NCI-H345 (cell line): ENCODE measurements at regions not wholly inside any gene's neighbourhood (a gene's known extent, or its start where the extent isn't known, plus 50 kb on each side); places are given as distances from the start of the nearest gene placed in this dataset.
"Not testable (repeated sequence)": the region's sequence is repeated elsewhere in the genome, so short reads cannot be mapped to it uniquely, and the experiment has no call there.

ENCODE experiments used
- DNase-seq: peaks from one replicate; lab custom pipeline; 2025; lab: John Stamatoyannopoulos, UW

DNA sequence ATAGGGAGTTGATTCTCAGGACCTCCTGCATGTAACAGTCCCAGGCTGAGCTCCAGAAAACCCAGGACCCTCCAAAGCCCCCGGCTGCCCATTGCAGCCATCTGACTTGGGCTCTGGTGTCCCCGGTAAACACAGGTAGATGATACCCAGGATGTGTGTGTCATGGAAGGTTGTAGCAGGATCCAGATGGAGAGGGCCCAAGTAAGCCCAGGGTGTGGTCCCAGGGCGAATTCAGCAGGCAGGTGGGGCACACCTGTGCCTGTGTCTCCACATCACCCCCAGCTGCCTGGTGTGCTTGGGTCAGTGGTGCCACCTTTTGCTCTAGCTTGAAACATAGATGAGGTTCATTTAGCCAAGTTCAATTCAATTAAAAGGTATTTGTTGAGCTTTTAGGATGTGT lies 524.1 kb downstream of the GLRX3 start:
- DNase-seq = no peak

GRCh38 chr10:130661419-130661818 lies 525.2 kb downstream of the GLRX3 start:
- no peak for DNase-seq

- DNase-seq = no peak
These were observed 526.6 kb downstream of the GLRX3 start for GRCh38 chr10:130662775-130663174.

DNA sequence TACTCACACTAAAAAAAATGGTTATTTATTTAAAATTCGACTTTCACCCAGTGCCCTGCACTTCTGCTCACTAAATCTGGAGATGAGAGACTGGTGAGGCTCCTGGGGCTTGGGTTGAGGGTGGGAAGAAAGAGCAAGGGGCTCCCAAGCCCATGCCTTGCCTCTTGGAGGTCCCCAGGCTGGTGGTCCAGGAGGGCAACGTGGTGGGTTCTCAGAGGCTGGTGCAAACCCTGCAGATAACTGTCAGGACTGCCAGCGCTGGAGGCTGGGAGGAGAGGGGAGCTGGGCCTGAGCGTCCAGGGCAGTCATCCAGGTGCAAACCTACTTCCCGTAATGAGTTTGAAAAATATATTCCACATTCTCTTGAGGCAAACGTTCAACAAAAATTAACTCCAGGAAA lies 528.3 kb downstream of the GLRX3 start:
- DNase-seq = no peak

DNA sequence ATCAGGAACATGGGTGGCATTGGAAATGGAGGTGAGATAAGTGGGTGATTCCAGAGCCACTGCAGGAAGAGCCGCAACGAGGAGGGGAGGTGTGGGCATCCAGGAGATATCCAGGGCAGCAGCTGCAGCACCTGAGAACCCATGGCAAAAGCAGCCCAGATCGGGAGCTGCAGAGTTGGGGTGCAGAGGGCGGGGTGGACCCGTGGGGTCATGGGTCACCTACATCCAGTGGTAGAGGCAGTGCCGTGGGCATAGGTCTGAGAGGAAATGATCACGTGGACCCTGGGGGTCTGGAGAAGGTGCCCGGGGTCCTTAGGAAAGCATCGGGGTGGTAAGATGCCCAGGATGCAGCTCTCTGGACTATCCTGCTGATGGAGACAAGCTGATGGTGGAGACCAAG lies 530.0 kb downstream of the GLRX3 start:
- no peak for DNase-seq

DNA sequence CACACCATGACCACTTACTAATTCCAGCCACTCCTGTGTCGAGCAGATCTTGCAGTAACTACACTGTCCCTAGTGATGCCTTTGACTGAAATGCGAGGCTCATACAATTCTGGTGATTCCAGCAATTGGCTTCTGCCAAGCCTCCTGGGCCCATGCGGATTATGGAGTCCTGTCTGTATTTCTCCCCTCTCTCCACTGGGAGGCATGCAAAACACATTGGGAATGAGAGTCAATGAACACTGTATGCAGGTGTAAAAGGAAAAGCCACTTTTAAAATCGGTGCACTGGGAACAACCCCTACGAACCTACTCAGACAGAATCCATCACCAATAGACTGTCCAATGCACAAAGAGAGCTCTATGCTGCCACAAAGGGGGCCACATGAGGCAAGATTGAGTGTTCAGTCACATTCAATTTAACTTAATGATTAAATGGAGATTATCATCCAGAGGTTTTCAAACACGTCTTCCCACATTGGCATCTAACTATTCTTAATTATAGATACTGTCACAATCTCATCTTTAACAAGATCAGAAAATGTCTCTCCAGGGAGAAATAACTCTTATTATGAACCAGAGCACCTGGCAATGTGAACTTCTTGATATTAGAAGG lies 550.6 kb downstream of the GLRX3 start:
- DNase-seq = peak; percentile 20

DNA sequence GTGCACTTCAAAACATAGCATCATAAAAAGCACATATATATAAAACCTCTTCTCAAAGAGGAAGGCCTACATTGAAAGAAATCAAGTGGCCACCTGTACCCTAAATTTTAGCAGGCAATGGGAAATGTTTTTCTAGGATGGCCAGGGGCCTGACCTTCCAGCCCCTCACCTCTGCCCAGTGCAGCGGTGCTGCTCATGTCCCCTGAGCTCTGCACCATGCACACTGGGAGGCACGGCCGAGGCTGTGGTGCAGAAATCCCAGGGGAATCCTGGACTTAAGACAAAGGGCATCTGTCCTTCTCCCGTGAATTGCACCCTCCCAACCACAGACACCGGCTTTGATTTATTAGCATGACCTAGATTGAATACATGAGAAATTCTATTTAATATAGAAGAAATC lies 551.4 kb downstream of the GLRX3 start:
- DNase-seq = no peak

DNA sequence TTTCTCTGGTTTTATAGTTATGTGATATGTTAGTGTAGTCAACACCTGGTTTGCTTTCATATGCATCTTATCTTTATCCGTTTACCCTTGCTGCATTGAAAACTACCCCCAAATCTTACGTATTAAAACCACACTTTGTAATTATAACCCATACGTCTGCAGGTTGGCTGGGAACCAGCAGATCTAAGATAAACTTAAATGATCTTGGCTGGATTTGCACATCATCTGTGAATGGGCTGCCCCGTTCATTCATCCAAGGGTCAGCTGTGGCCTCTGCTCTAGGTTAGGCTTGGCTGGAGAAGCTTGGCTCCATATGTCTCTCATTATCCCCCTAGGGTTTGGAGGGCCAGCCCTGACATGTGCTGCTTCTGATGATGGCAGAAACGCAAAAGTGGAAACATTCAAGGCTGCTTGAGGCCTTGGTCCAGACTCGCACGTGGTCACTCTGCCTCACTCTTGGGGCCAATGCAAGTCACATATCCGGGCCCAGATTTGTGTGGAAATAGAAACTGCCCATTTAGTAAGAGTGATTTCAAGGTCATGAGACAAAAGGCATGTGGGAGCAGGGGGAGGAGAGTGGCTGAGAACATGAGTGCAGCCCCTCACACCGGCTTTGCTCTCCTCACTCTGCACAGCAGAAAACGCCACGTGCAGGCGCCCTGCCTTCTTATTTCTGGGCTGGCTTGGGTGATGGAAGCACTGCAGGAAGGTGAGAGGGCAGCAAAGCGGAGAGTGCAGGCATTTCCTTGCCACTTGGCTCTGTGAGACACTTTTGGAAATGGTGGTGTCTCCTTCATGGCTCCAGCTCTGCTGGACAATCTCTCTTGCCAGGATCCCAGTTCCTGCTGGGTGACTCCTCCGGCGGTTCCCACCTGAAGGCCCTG lies 553.8 kb downstream of the GLRX3 start:
- DNase-seq = no peak

DNA sequence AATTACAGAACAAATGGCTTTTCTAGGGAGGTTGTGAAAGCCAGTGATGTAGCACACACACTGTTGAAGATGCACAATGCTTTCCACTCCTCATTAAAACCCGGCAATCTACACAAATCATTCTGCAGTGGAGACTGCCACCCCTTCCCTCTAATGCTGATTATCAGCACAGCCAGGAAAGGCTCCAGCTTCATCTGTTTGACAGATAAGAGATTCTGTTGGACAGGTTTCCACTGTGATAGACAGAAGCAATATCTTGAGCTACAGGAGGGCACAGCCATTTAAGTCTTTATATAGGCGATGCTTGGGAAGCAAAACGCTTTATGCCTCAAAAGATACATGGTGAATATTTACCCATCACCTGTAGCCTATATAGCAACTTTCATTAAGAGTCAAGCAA lies 555.6 kb downstream of the GLRX3 start:
- DNase-seq = no peak

DNA sequence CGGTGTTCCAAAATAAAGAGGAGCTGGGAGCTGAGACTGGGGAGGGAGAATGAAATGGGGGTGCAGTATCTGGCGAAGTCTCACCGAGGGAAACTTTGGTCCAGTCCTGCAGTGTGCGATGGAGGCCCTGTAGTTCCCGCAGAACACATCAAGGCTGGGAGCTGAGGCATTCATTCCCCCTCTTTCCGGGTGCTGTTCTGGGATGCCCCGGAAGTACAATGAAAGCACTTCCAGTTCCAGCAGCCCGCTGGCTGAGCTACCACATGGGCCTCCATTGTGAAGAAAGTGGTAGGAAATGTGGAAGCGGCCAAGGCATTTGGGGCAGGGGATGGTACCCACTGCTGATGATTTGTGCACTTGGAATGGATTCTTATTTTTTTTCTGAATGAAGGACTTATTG lies 560.7 kb downstream of the GLRX3 start:
- DNase-seq = no peak

DNA sequence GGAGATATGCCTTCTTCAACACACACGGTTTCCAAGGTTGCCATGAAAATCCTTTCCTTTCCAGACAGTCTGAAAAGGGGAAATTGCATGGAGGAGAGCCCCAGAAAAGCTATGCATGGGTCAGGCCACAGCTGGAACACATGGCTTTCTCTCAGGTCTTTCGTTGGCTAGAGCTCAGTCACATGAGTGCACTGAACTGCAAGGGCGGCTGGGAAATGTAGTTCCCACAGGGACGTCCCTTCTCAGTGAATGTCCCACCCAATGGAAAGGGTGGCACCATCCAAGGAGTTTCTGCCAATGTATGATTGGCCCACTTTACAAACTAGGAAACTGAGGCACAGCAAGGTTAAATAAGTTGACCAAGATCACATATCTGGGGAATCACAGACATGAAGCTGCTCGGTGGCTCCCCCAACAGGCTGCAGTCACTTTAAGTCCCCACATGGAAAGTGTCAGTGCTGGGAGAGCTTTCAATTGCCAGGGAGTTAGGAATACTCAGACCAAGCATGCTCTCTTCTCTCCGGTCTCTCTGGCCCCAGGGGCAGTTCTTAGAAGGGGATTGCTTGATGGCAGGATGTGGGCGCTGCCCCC lies 571.3 kb downstream of the GLRX3 start:
- no peak for DNase-seq

DNA sequence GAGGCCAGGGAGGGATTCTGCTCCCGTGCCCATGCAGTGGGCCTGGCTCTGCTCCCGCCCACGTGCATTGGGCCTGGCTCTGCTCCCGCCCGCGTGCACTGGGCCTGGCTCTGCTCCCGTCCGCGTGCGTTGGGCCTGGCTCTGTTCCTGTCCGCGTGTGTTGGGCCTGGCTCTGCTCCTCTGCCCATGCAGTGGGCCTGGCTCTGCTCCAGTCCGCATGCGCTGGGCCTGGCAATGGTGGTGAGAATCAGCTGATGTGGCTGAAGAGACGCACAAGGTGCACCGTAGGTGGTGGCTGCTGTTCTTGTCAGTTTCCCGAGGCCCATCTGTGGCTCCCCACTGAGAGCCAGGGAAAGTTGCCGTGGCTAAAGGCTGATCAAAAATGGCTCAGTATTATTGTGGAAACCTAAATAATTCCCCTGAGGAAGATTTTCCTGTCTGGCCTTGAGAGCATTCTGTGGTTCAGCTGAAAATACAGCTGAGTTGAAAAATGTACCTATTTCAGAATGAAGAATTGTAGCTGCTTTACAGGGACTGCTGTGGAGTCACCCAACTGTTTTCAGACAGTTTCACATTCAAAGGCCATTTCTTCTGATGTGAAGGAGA lies 572.4 kb downstream of the GLRX3 start:
- DNase-seq = no peak

DNA sequence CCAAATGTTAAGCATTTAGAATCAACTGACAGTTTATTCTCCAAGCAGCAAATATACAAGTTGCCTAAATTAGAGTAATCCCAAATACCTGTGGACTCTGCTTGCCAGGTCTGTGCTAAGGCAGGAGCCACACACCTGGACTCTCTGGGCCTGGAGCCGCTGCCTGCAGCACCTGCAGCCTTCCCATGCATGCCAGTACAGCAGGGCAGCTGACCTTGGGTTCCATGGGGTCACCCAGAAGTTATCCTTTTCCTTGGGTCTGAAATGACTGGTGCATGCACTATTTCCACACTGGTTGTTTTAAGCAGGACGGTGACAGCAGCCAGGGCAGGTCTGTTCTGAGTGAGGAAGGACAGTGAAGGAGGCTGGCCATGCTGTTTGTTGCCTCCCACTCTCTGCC lies 573.2 kb downstream of the GLRX3 start:
- no peak for DNase-seq

DNA sequence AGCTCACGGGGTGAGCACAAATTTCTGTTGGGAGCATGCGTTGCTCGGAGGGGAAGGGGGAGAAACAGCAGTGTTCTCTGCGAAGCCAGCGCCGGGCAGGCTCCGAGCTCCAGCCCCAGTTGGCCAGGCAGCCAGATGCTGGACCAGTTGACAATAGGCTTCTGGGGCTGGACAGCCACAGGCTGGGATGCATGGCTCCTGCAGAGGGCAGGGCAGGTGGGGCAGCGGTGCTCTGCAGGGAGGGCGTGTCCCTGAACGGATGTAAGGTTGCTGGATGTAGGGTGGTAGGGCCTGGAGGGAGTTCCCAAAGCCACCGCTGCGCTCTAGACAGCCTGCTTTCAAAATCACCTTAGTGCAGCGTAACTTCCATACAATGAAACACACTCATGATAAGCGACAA lies 574.9 kb downstream of the GLRX3 start:
- no peak for DNase-seq

DNA sequence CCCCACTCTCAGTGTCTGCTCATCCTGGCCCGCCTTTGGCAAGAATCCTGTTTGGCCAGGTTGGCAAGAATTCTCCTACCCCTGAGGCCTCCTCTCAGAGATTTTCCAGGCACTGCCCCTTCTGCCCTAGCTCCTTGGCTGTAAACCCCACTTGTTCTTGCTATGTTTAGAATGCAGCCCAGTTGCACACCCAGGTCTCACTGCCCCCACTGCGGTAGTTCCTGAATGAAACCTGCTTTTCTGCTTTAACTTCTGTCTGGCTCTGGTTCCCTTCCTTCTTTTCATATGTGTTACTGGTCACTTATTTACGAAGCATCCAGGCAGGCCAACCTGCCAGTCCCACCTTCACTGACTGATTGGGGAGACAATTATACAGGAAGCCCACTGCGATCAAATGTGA lies 576.9 kb downstream of the GLRX3 start:
- DNase-seq = no peak

- no peak for DNase-seq
These were observed 577.5 kb downstream of the GLRX3 start for GRCh38 chr10:130713731-130714130.

- DNase-seq = no peak
These were observed 578.7 kb downstream of the GLRX3 start for GRCh38 chr10:130714742-130715467.

DNA sequence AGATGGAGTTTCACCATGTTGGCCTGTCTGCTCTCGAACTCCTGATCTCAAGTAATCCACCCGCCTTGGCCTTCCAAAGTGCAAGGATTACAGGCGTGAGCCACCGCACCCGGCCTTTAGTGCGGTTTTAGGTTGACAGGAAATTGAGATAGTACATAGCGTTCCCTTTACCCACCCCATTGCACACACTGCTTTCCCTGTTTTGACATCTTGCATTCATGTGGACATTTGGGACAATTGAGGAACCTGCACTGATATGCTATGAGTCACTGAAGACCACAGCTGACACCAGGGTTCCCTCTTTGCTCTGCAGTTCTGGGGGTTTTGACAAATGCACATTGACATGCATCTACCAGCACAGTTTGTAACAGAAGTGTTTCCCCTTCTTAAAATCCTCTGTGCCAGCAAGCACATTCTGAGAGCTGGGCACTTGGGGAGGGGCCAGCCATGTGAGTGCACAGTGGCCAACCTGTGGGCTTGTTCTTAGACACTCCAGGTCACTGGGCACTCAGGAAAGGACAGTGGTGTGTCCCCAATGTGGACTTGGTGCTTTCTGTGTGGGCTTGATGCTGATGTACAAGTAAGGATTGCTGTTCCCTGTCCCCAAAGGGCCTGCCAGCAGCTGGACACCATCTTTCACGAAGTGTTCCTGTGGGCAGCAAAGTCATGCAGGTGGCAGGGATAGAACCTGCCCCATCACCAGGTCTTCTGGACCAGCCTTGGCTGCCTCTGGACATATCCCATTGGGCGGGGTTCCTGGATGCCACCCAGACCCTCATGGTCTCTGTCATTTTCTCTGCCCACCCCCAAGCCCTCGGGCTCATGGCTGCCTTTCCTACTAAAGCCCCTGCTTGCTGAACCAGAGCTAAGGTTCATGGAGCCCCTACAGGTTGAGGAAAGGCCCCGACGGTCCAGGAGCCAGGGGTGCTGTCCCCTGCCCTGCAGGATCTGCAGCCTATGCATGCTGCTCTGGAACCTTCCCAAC lies 579.8 kb downstream of the GLRX3 start:
- DNase-seq = no peak

DNA sequence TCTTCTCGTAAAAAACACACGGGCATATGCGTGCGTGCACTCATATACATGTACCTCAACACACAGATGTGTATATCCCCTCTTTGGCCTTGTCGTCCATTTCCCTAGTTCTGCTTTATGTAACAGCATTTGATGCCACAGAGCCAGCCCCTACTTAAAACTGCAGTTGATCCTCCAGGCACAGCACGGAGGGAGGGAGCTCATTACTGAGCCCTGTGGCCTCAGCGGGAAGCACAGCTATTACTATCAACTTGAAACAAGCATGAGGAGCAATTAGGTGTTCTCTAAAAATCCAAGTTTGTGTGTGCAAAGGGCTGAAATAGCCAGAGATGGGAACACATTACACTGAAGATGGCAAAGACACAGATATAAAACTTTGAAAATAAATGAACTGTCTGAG lies 580.9 kb downstream of the GLRX3 start:
- DNase-seq = no peak

- not testable (repeated sequence) for DNase-seq
These were observed 582.7 kb downstream of the GLRX3 start for GRCh38 chr10:130718744-130719447.

DNA sequence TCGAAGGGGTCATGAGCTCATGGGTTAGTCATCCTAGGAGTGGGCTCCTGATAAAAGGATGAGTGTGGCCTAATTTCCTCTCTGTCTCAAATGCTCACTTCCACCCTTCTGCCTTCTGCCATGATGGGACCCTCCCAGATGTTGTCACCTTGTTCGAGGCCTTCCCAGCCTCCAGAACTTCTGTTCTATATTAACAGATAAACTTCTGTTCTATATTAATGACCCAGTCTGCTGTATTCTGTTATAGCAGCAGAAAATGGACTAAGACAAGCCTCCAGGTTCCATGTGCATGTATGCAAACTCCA lies 583.2 kb downstream of the GLRX3 start:
- DNase-seq = no peak
